ENCODE measurements at regions not wholly inside any gene's neighbourhood (a gene's known extent, or its start where the extent isn't known, plus 50 kb on each side); places are given as distances from the start of the nearest gene placed in this dataset.

GRCh38 chr4:129254526-129254925 is 158.6 kb downstream of the C4orf33 start:
- TF ChIP-seq NBN (IDR thresholded peaks at IDR 0.05) (no peak), POLR2A (IDR thresholded peaks at IDR 0.05; ENCODE audit: low read depth, low read length) (no peak), MXI1 (IDR thresholded peaks at IDR 0.05; ENCODE audit: low read depth, low read length) (no peak), STAT3 (IDR thresholded peaks at IDR 0.05; ENCODE audit: low read depth, low read length) (no peak), CEBPZ (IDR thresholded peaks at IDR 0.05; ENCODE audit: low read depth, low read length) (no peak), EP300 (IDR thresholded peaks at IDR 0.05; ENCODE audit: borderline replicate concordance in 1 of 2, control insufficient read depth in 1 of 2, low read depth in 2 of 2, low read length in 2 of 2) (no peak), SPI1 (IDR thresholded peaks at IDR 0.05; ENCODE audit: borderline replicate concordance, insufficient read depth, low read depth, low read length) (no peak), ATF7 (IDR thresholded peaks at IDR 0.05; ENCODE audit: low read depth) (no peak), PML (IDR thresholded peaks at IDR 0.05; ENCODE audit: low read length) (no peak)
- TF ChIP-seq, protein P1, sequence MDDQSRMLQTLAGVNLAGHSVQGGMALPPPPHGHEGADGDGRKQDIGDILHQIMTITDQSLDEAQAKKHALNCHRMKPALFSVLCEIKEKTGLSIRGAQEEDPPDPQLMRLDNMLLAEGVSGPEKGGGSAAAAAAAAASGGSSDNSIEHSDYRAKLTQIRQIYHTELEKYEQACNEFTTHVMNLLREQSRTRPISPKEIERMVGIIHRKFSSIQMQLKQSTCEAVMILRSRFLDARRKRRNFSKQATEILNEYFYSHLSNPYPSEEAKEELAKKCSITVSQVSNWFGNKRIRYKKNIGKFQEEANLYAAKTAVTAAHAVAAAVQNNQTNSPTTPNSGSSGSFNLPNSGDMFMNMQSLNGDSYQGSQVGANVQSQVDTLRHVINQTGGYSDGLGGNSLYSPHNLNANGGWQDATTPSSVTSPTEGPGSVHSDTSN (IDR thresholded peaks at IDR 0.05; ENCODE audit: insufficient replicate concordance, low read depth, low read length) = no peak
- TF ChIP-seq, protein P2, sequence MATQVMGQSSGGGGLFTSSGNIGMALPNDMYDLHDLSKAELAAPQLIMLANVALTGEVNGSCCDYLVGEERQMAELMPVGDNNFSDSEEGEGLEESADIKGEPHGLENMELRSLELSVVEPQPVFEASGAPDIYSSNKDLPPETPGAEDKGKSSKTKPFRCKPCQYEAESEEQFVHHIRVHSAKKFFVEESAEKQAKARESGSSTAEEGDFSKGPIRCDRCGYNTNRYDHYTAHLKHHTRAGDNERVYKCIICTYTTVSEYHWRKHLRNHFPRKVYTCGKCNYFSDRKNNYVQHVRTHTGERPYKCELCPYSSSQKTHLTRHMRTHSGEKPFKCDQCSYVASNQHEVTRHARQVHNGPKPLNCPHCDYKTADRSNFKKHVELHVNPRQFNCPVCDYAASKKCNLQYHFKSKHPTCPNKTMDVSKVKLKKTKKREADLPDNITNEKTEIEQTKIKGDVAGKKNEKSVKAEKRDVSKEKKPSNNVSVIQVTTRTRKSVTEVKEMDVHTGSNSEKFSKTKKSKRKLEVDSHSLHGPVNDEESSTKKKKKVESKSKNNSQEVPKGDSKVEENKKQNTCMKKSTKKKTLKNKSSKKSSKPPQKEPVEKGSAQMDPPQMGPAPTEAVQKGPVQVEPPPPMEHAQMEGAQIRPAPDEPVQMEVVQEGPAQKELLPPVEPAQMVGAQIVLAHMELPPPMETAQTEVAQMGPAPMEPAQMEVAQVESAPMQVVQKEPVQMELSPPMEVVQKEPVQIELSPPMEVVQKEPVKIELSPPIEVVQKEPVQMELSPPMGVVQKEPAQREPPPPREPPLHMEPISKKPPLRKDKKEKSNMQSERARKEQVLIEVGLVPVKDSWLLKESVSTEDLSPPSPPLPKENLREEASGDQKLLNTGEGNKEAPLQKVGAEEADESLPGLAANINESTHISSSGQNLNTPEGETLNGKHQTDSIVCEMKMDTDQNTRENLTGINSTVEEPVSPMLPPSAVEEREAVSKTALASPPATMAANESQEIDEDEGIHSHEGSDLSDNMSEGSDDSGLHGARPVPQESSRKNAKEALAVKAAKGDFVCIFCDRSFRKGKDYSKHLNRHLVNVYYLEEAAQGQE (IDR thresholded peaks at IDR 0.05; ENCODE audit: low read depth, low read length) = no peak

All from GM12878 (cell line).